NOMO-1 treated with DMSO at 0.1 percent for 48 hours (cell line): ENCODE measurements at regions not wholly inside any gene's neighbourhood (a gene's known extent, or its start where the extent isn't known, plus 50 kb on each side); places are given as distances from the start of the nearest gene placed in this dataset.
"Not testable (repeated sequence)": the region's sequence is repeated elsewhere in the genome, so short reads cannot be mapped to it uniquely, and the experiment has no call there.

Source experiments
- DNase-seq: peaks from one replicate; lab custom pipeline; 2025; ENCODE audit not compliant: unreplicated experiment; lab: John Stamatoyannopoulos, UW

GRCh38 chr3:112738366-112738765 lies 97.4 kb upstream of the CCDC80 start:
- no peak for DNase-seq

GRCh38 chr3:112736805-112737566 lies 96.0 kb upstream of the CCDC80 start:
- no peak for DNase-seq

- DNase-seq, result no peak
Measured at GRCh38 chr3:112736386-112736785, 95.4 kb upstream of the CCDC80 start.

GRCh38 chr3:112735926-112736325 lies 95.0 kb upstream of the CCDC80 start:
- no peak for DNase-seq

GRCh38 chr3:112734736-112735350 lies 93.9 kb upstream of the CCDC80 start:
- DNase-seq, result peak; percentile 69

GRCh38 chr3:112734171-112734570 lies 93.2 kb upstream of the CCDC80 start:
- DNase-seq, result no peak

- no peak for DNase-seq
Measured at GRCh38 chr3:112730210-112730609, 89.3 kb upstream of the CCDC80 start.

- DNase-seq, result no peak
Measured at GRCh38 chr3:112721231-112721630, 80.3 kb upstream of the CCDC80 start.

- DNase-seq, result no peak
Measured at GRCh38 chr3:112718967-112719366, 78.0 kb upstream of the CCDC80 start.

GRCh38 chr3:112718516-112718915 lies 77.6 kb upstream of the CCDC80 start:
- DNase-seq, result no peak

GRCh38 chr3:112709911-112710310 lies 69.0 kb upstream of the CCDC80 start:
- DNase-seq, result peak; percentile 8

- DNase-seq, result no peak
Measured at GRCh38 chr3:112699436-112699978, 58.6 kb upstream of the CCDC80 start.

- DNase-seq, result not testable (repeated sequence)
Measured at GRCh38 chr3:112698442-112698841, 57.5 kb upstream of the CCDC80 start.

GRCh38 chr3:112696244-112696643 lies 55.3 kb upstream of the CCDC80 start:
- DNase-seq, result not testable (repeated sequence)

GRCh38 chr3:112695377-112696108 lies 54.6 kb upstream of the CCDC80 start:
- DNase-seq, result not testable (repeated sequence)

- not testable (repeated sequence) for DNase-seq
Measured at GRCh38 chr3:112694906-112695305, 54.0 kb upstream of the CCDC80 start.

GRCh38 chr3:112693186-112693585 lies 52.2 kb upstream of the CCDC80 start:
- DNase-seq, result no peak
